Prostate gland (tissue), 2 donors: ENCODE measurements at regions not wholly inside any gene's neighbourhood (a gene's known extent, or its start where the extent isn't known, plus 50 kb on each side); places are given as distances from the start of the nearest gene placed in this dataset.

Source experiments
- DNase-seq: peaks from one replicate; pipeline ENCODE4 v3.0.0-alpha.2; 2019; ENCODE audit warnings: low spot score
- H3K27ac ChIP-seq, 2 donors: fragments of 200-600 bp; sonication (generic); 2 replicates each; pipeline ENCODE4 v1.5.1; 2017 to 2019
- H3K27me3 ChIP-seq: fragments of 200-600 bp; sonication (generic); replicated peaks from 2 replicates; pipeline ENCODE4 v1.5.1; 2019; ENCODE audit not compliant: insufficient read depth
- H3K36me3 ChIP-seq, 2 donors: fragments of 200-600 bp; sonication (generic); 1 replicate in 1 of 2; 2 replicates in 1 of 2; pipeline versions ENCODE4 v1.5.1 to v1.8.1; 2017 to 2019
- H3K4me1 ChIP-seq: fragments of 200-600 bp; sonication (generic); replicated peaks from 2 replicates; pipeline ENCODE4 v1.5.1; 2019
- H3K4me3 ChIP-seq, 2 donors: fragments of 200-600 bp; sonication (generic); 2 replicates each; pipeline ENCODE4 v1.5.1; 2017 to 2019
- H3K9me3 ChIP-seq: fragments of 200-600 bp; sonication (generic); 2 replicates; pipeline ENCODE4 v1.5.1; 2017
- POLR2A ChIP-seq: fragments of 450-650 bp; IDR thresholded peaks from one replicate; pipeline ENCODE4 v1.6.1; 2016; ENCODE audit warnings: antibody characterized with exemption, mild to moderate bottlenecking
- POLR2AphosphoS5 ChIP-seq: sonication (generic); formaldehyde crosslinking; IDR thresholded peaks from one replicate; pipeline ENCODE4 v1.6.1; 2017; ENCODE audit warnings: antibody characterized with exemption
- WGBS: methylation state at CpG from one replicate; pipeline ENCODE4 v1.1.5; 2018; 5-methylcytosine and 5-hydroxymethylcytosine counted together
- intact Hi-C: fragments of 100-400 bp; cut with DNase I; formaldehyde crosslinking; loops from one replicate; pipeline ENCODE4 v1.14.2; 2022
- TF ChIP-seq, protein P1 (sequence below), 4 experiments: fragments of 200-600 bp in 2 of 4; fragments of 450-650 bp in 2 of 4; sonication (generic) in 2 of 4; IDR thresholded peaks; 1 replicate in 3 of 4; 2 replicates in 1 of 4; pipeline ENCODE4 v1.5.1; 2016 to 2019; ENCODE audit warnings: antibody characterized with exemption in 4 of 4, mild to moderate bottlenecking in 2 of 4, moderate library complexity in 2 of 4

GRCh38 chr4:144296941-144297340, 156.4 kb upstream of the GYPA start:
- intact Hi-C loops = no loop called here
- Histone ChIP-seq H3K27ac (no peak overlapping the region), H3K27me3 (no peaks in the 10 kb centered on the region), H3K9me3 (no peaks in the 10 kb centered on the region), H3K36me3 (no peaks in the 10 kb centered on the region), H3K4me3 (no peak overlapping the region), H3K4me1 (no peaks in the 10 kb centered on the region)
- 94% methylated on average over 2 of the region's 2 CpGs for WGBS
- DNase-seq = no peak
- TF ChIP-seq POLR2AphosphoS5 (no peak), POLR2A (no peak)
- TF ChIP-seq, protein P1, sequence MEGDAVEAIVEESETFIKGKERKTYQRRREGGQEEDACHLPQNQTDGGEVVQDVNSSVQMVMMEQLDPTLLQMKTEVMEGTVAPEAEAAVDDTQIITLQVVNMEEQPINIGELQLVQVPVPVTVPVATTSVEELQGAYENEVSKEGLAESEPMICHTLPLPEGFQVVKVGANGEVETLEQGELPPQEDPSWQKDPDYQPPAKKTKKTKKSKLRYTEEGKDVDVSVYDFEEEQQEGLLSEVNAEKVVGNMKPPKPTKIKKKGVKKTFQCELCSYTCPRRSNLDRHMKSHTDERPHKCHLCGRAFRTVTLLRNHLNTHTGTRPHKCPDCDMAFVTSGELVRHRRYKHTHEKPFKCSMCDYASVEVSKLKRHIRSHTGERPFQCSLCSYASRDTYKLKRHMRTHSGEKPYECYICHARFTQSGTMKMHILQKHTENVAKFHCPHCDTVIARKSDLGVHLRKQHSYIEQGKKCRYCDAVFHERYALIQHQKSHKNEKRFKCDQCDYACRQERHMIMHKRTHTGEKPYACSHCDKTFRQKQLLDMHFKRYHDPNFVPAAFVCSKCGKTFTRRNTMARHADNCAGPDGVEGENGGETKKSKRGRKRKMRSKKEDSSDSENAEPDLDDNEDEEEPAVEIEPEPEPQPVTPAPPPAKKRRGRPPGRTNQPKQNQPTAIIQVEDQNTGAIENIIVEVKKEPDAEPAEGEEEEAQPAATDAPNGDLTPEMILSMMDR (IDR thresholded peaks at IDR 0.05) = no peak

GRCh38 chr4:144298519-144298918, 158.0 kb upstream of the GYPA start:
- Histone ChIP-seq H3K4me3 (no peak overlapping the region), H3K4me1 (no peaks in the 10 kb centered on the region), H3K36me3 (no peaks in the 10 kb centered on the region), H3K9me3 (no peaks in the 10 kb centered on the region), H3K27me3 (no peaks in the 10 kb centered on the region), H3K27ac (no peak overlapping the region)
- no peak for DNase-seq
- intact Hi-C loops = no loop called here
- no peak for TF ChIP-seq POLR2AphosphoS5
- TF ChIP-seq, protein P1 (IDR thresholded peaks at IDR 0.05) = no peak
- TF ChIP-seq POLR2A = no peak
- WGBS = 72% methylated on average over 3 of the region's 3 CpGs

- Histone ChIP-seq H3K36me3 (no peaks in the 10 kb centered on the region), H3K4me3 (no peak overlapping the region), H3K9me3 (no peaks in the 10 kb centered on the region), H3K4me1 (no peaks in the 10 kb centered on the region), H3K27ac (no peak overlapping the region), H3K27me3 (no peaks in the 10 kb centered on the region)
- WGBS = 43% methylated on average over 2 of the region's 2 CpGs
- TF ChIP-seq POLR2A (no peak), POLR2AphosphoS5 (no peak)
- TF ChIP-seq, protein P1 (IDR thresholded peaks at IDR 0.05) = no peak
- intact Hi-C loops = no loop called here
- no peak for DNase-seq
These were observed 160.1 kb upstream of the GYPA start for GRCh38 chr4:144300616-144301015.

DNA sequence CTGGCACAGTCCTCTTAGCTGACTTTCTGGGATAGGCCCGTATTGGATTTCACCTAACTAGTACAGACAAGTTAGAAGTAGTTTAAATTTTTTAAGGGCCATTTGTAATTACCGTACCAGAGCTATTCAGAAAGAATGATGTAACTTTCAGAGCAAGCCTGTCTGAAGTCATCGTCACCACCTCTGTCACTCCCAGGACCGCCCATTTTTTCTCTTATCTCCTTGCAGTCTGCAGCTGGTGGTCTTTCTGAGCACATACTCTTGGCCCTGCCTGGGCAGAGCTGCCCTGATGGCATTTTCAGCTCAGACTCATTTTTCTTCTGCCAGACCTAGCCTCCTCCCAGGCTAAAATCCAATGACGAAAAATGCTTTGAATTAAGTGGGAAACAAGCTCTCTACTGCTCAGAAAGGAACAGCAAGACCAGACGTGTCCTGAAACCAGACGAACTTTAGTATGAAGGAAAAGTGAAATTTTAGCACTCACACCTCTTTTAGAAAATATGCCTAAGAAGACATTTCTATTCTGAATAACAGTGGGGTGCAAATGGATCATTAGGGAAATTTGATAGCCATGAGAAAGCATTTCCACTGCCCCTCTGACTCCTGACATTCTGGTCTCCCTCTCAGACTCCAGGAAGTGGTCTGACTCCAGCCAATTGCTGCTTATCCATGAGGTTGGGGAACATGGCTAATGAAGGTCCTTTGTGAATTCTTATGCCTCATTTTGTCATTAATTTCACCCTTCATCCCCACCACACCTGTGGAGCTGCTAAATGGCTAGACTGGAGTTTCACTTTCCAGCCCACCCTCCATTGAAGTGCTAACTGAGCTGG, 162.4 kb upstream of the GYPA start:
- Histone ChIP-seq H3K4me3 (no peak overlapping the region), H3K27ac (no peak overlapping the region), H3K36me3 (no peaks in the 10 kb centered on the region), H3K4me1 (no peaks in the 10 kb centered on the region), H3K27me3 (no peaks in the 10 kb centered on the region), H3K9me3 (no peaks in the 10 kb centered on the region)
- 46% methylated on average over 7 of the region's 7 CpGs for WGBS
- no peak for TF ChIP-seq POLR2A
- TF ChIP-seq POLR2AphosphoS5 = no peak
- TF ChIP-seq, protein P1 (IDR thresholded peaks at IDR 0.05) = no peak
- no peak for DNase-seq
- intact Hi-C loops = no loop called here

DNA sequence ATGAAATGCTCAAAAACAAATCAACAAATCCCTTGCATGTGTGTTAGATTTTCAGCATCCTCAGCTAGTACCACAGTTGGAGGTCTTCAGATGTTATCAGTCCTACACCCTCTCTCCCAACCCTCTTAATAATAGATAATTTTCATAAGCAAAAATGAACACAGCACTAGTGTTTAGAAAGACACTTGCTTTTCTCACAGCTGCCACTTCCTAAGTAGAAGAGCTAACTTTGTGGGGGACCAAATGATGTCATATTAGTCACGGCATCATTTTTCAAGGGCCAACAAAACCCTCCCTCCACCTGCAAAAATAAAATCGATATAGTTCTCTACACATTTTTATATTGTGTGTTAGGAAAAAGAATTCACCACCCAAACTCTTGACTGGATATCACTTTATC, 163.5 kb upstream of the GYPA start:
- Histone ChIP-seq H3K27ac (no peak overlapping the region), H3K4me1 (no peaks in the 10 kb centered on the region), H3K9me3 (no peaks in the 10 kb centered on the region), H3K36me3 (no peaks in the 10 kb centered on the region), H3K4me3 (no peak overlapping the region), H3K27me3 (no peaks in the 10 kb centered on the region)
- intact Hi-C loops = no loop called here
- TF ChIP-seq, protein P1 (IDR thresholded peaks at IDR 0.05) = no peak
- TF ChIP-seq POLR2A (no peak), POLR2AphosphoS5 (no peak)
- DNase-seq = no peak
- 89% methylated on average over 2 of the region's 2 CpGs for WGBS
